ENCODE measurements at regions not wholly inside any gene's neighbourhood (a gene's known extent, or its start where the extent isn't known, plus 50 kb on each side); places are given as distances from the start of the nearest gene placed in this dataset.

DNA sequence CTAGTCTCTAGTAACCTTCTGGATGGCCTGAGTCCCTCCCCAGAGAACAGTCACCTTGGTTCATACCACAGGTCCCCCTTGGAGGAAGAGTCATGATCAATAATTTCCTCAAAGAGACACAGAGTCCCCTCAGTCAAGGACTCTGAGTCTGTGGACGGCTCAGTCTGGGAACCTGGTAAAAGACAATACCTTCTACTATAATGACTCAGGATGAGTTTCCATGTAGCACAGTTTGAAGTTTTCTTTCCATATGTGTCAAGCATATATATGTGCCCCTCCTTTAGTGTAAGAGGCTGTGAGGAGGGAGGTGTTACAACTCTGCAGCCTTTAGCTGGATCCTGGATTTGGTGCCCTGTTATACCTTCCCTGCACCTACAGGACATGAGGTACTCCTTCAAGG, 54.4 kb upstream of the TSKU start:
- TF ChIP-seq, protein P1, sequence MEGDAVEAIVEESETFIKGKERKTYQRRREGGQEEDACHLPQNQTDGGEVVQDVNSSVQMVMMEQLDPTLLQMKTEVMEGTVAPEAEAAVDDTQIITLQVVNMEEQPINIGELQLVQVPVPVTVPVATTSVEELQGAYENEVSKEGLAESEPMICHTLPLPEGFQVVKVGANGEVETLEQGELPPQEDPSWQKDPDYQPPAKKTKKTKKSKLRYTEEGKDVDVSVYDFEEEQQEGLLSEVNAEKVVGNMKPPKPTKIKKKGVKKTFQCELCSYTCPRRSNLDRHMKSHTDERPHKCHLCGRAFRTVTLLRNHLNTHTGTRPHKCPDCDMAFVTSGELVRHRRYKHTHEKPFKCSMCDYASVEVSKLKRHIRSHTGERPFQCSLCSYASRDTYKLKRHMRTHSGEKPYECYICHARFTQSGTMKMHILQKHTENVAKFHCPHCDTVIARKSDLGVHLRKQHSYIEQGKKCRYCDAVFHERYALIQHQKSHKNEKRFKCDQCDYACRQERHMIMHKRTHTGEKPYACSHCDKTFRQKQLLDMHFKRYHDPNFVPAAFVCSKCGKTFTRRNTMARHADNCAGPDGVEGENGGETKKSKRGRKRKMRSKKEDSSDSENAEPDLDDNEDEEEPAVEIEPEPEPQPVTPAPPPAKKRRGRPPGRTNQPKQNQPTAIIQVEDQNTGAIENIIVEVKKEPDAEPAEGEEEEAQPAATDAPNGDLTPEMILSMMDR (conservative IDR thresholded peaks at IDR 0.05) = no peak
- TF ChIP-seq ZFX (IDR thresholded peaks at IDR 0.05) = no peak
